ENCODE measurements at regions not wholly inside any gene's neighbourhood (a gene's known extent, or its start where the extent isn't known, plus 50 kb on each side); places are given as distances from the start of the nearest gene placed in this dataset.

- Histone ChIP-seq H3K36me3 (ENCODE audit: control insufficient read depth in 2 of 4, insufficient read depth in 4 of 4, low read length in 3 of 4) (no peaks in the 10 kb centered on the region), H3K27ac (ENCODE audit: low read depth, low read length) (no peak overlapping the region), H3K4me3 (ENCODE audit: extremely low read depth in 1 of 4, insufficient read depth in 2 of 4, low read depth in 3 of 4, low read length in 4 of 4) (no peak overlapping the region), H2BK120ac (replicated peaks; ENCODE audit: low read depth, low read length) (no peak overlapping the region), H3K79me2 (ENCODE audit: control insufficient read depth in 1 of 2, insufficient read depth in 2 of 2, low read length in 2 of 2) (no peaks in the 10 kb centered on the region), H3K9ac (replicated peaks in 1 of 4; ENCODE audit: extremely low read depth in 1 of 4, low read depth in 3 of 4, low read length in 3 of 4) (no peak overlapping the region), H2AK5ac (ENCODE audit: low read depth, low read length) (no peak overlapping the region), H3K23ac (ENCODE audit: insufficient read length) (no peak overlapping the region), H2AFZ (ENCODE audit: low read length) (no peak overlapping the region), H3K4me2 (ENCODE audit: insufficient read depth in 1 of 2, low read depth in 2 of 2, low read length in 2 of 2) (no peak overlapping the region), H2BK15ac (ENCODE audit: low read length) (no peak overlapping the region), H3K27me3 (replicated peaks in 1 of 4; ENCODE audit: control insufficient read depth in 3 of 4, extremely low read depth in 1 of 4, insufficient read depth in 3 of 4, low read length in 3 of 4) (no peaks in the 10 kb centered on the region), H2BK5ac (ENCODE audit: low read depth, low read length) (no peak overlapping the region), H3K23me2 (ENCODE audit: low read depth, low read length) (no peaks in the 10 kb centered on the region), H3K9me3 (ENCODE audit: insufficient read depth in 2 of 2, low read depth in 1 of 2, low read length in 1 of 2) (no peaks in the 10 kb centered on the region), H4K91ac (replicated peaks; ENCODE audit: insufficient read length, low read length) (no peak overlapping the region), H4K8ac (ENCODE audit: extremely low read depth, insufficient read depth, low read length) (no peak overlapping the region), H3K4me1 (replicated peaks in 1 of 4; ENCODE audit: control insufficient read depth in 3 of 4, insufficient read depth in 4 of 4, low read length in 3 of 4) (peaks cover 0 to 9% (median 5%) of the 10 kb centered on the region in 4 experiments; a peak in 6 of 7 replicates), H3K18ac (ENCODE audit: extremely low read depth, low read length) (no peak overlapping the region), H3K4ac (replicated peaks; ENCODE audit: insufficient read length, low read depth, low read length) (no peak overlapping the region), H3K79me1 (ENCODE audit: low read depth, low read length) (no peaks in the 10 kb centered on the region), H3K14ac (ENCODE audit: insufficient read length) (no peak overlapping the region), H4K20me1 (replicated peaks in 1 of 2; ENCODE audit: control insufficient read depth in 1 of 2, insufficient read depth in 2 of 2, low read length in 2 of 2) (no peaks in the 10 kb centered on the region), H4K5ac (ENCODE audit: insufficient read length, low read depth, low read length) (no peak overlapping the region), H2BK20ac (ENCODE audit: low read length) (no peak overlapping the region), H2BK12ac (ENCODE audit: low read depth, low read length) (no peak overlapping the region), H3K56ac (replicated peaks; ENCODE audit: insufficient read length, low read depth, low read length) (no peak overlapping the region)
- 97% methylated on average over 3 of the region's 3 CpGs; no CpG with 5 or more reads in 1 of the 2 experiments for WGBS, 2 experiments (ENCODE audit: extremely low coverage in 1 of 2, insufficient coverage in 1 of 2, insufficient read length in 1 of 2, insufficient replicate concordance in 2 of 2, low coverage in 1 of 2, low lambda C conversion rate in 2 of 2, missing lambda C conversion rate in 1 of 2)
- no peak for DNase-seq (ENCODE audit: low read depth in 1 of 2, low spot score in 2 of 2)
- no peak for TF ChIP-seq EGR1 (IDR thresholded peaks at IDR 0.05; ENCODE audit: borderline replicate concordance, low read depth, low read length)
- TF ChIP-seq TCF12 (IDR thresholded peaks at IDR 0.05; ENCODE audit: low read depth, low read length) = no peak
- no peak for TF ChIP-seq NRF1 (IDR thresholded peaks at IDR 0.05; ENCODE audit: low read depth, low read length)
- no peak for TF ChIP-seq CBX8 (IDR thresholded peaks at IDR 0.05; ENCODE audit: borderline replicate concordance, low read depth, low read length)
- CTCF ChIA-PET (ENCODE audit: partially characterized antibody) = no interaction called here
- POLR2A ChIA-PET (ENCODE audit: partially characterized antibody) = no interaction called here
- FAIRE-seq = no peak
Observed at GRCh38 chr10:33860552-33860951, 526.1 kb upstream of the NRP1 start.

Data from H1 (cell line).